ENCODE measurements at regions not wholly inside any gene's neighbourhood (a gene's known extent, or its start where the extent isn't known, plus 50 kb on each side); places are given as distances from the start of the nearest gene placed in this dataset.

GRCh38 chr22:23373601-23374000 is 193.3 kb downstream of the BCR start:
- Histone ChIP-seq H3K79me2 (ENCODE audit: insufficient read depth, low read length) (no peaks in the 10 kb centered on the region), H3K9ac (ENCODE audit: low read length) (no peak overlapping the region), H2AFZ (ENCODE audit: low read depth, low read length, severe bottlenecking) (no peak overlapping the region), H3K4me2 (ENCODE audit: low read depth, low read length, poor library complexity, severe bottlenecking) (no peak overlapping the region), H3K27me3 (ENCODE audit: low read length) (no peaks in the 10 kb centered on the region), H4K20me1 (ENCODE audit: low read depth, low read length) (no peaks in the 10 kb centered on the region), H3K9me3 (ENCODE audit: insufficient read depth, low read length) (no peaks in the 10 kb centered on the region), H3K9me2 (replicated peaks; ENCODE audit: insufficient read depth, low read length) (no peaks in the 10 kb centered on the region), H3K4me3 (ENCODE audit: insufficient read depth, low read length, poor library complexity, severe bottlenecking) (no peak overlapping the region), H3F3A (ENCODE audit: insufficient read depth) (no peaks in the 10 kb centered on the region), H3K36me3 (ENCODE audit: low read length) (no peaks in the 10 kb centered on the region), H3K27ac (ENCODE audit: low read depth, low read length) (no peak overlapping the region)
- TF ChIP-seq EZH2phosphoT487 (conservative IDR thresholded peaks at IDR 0.05; ENCODE audit: low read length) (no peak), CTCF (IDR thresholded peaks at IDR 0.05; ENCODE audit: insufficient read depth, low read length, poor library complexity, severe bottlenecking) (no peak)

- H3F3A ChIP-seq (ENCODE audit: insufficient read depth) = no peaks in the 10 kb centered on the region
- H3K79me2 ChIP-seq (ENCODE audit: insufficient read depth, low read length) = no peaks in the 10 kb centered on the region
- no peaks in the 10 kb centered on the region for H4K20me1 ChIP-seq (ENCODE audit: low read depth, low read length)
- H3K27me3 ChIP-seq (ENCODE audit: low read length) = no peaks in the 10 kb centered on the region
- H3K9me2 ChIP-seq (replicated peaks; ENCODE audit: insufficient read depth, low read length) = no peaks in the 10 kb centered on the region
- no peak overlapping the region for H3K9ac ChIP-seq (ENCODE audit: low read length)
- no peak overlapping the region for H3K4me2 ChIP-seq (ENCODE audit: low read depth, low read length, poor library complexity, severe bottlenecking)
- H2AFZ ChIP-seq (ENCODE audit: low read depth, low read length, severe bottlenecking) = no peak overlapping the region
- H3K9me3 ChIP-seq (ENCODE audit: insufficient read depth, low read length) = no peaks in the 10 kb centered on the region
- no peak overlapping the region for H3K27ac ChIP-seq (ENCODE audit: low read depth, low read length)
- no peak overlapping the region for H3K4me3 ChIP-seq (ENCODE audit: insufficient read depth, low read length, poor library complexity, severe bottlenecking)
- H3K36me3 ChIP-seq (ENCODE audit: low read length) = no peaks in the 10 kb centered on the region
- TF ChIP-seq CTCF (IDR thresholded peaks at IDR 0.05; ENCODE audit: insufficient read depth, low read length, poor library complexity, severe bottlenecking) (no peak), EZH2phosphoT487 (conservative IDR thresholded peaks at IDR 0.05; ENCODE audit: low read length) (no peak)
Measured at GRCh38 chr22:23370251-23370650, 189.9 kb downstream of the BCR start.

- Histone ChIP-seq H3K9me2 (replicated peaks; ENCODE audit: insufficient read depth, low read length) (no peaks in the 10 kb centered on the region), H3F3A (ENCODE audit: insufficient read depth) (no peaks in the 10 kb centered on the region), H3K9me3 (ENCODE audit: insufficient read depth, low read length) (no peaks in the 10 kb centered on the region), H3K4me2 (ENCODE audit: low read depth, low read length, poor library complexity, severe bottlenecking) (no peak overlapping the region), H3K27ac (ENCODE audit: low read depth, low read length) (no peak overlapping the region), H3K36me3 (ENCODE audit: low read length) (no peaks in the 10 kb centered on the region), H3K79me2 (ENCODE audit: insufficient read depth, low read length) (no peaks in the 10 kb centered on the region), H2AFZ (ENCODE audit: low read depth, low read length, severe bottlenecking) (no peak overlapping the region), H3K4me3 (ENCODE audit: insufficient read depth, low read length, poor library complexity, severe bottlenecking) (no peak overlapping the region), H4K20me1 (ENCODE audit: low read depth, low read length) (no peaks in the 10 kb centered on the region), H3K27me3 (ENCODE audit: low read length) (no peaks in the 10 kb centered on the region), H3K9ac (ENCODE audit: low read length) (no peak overlapping the region)
- no peak for TF ChIP-seq EZH2phosphoT487 (conservative IDR thresholded peaks at IDR 0.05; ENCODE audit: low read length)
- TF ChIP-seq CTCF (IDR thresholded peaks at IDR 0.05; ENCODE audit: insufficient read depth, low read length, poor library complexity, severe bottlenecking) = no peak
Measured at GRCh38 chr22:23369054-23369685, 188.9 kb downstream of the BCR start.
